H1 (cell line): ENCODE measurements at regions not wholly inside any gene's neighbourhood (a gene's known extent, or its start where the extent isn't known, plus 50 kb on each side); places are given as distances from the start of the nearest gene placed in this dataset.
"Not testable (repeated sequence)": the region's sequence is repeated elsewhere in the genome, so short reads cannot be mapped to it uniquely, and the experiment has no call there.

Source experiments
- CTCF ChIA-PET: fragments of 300-600 bp; sonication (Branson Sonifier 250); formaldehyde crosslinking; loops from one replicate; lab custom pipeline; 2021; ENCODE audit not compliant: partially characterized antibody; lab: Charles Lee
- POLR2A ChIA-PET: fragments of 300-600 bp; sonication (Branson Sonifier 250); formaldehyde crosslinking; loops from one replicate; lab custom pipeline; 2021; ENCODE audit warnings: inconsistent platforms; ENCODE audit not compliant: partially characterized antibody; lab: Charles Lee
- DNase-seq, 2 experiments: peaks; one replicate each; pipeline versions ENCODE4 v3.0.0 to v3.0.0-alpha.2; 2010 to 2022; ENCODE audit warnings: low spot score in 2 of 2, low read depth in 1 of 2, mixed read lengths in 1 of 2
- FAIRE-seq: peaks from 2 replicates; lab custom pipeline; 2011; peaks lifted over from hg19 to GRCh38; lab: Jason Lieb, UNC
- H2AFZ ChIP-seq: 2 replicates; pipeline ENCODE4 v1.8.1; 2012; ENCODE audit warnings: low read length, inconsistent platforms
- H2AK5ac ChIP-seq: 2 replicates; pipeline ENCODE4 v1.6.1; 2013; ENCODE audit warnings: low read depth, low read length
- H2BK120ac ChIP-seq: replicated peaks from 2 replicates; pipeline ENCODE3; 2013; ENCODE audit warnings: low read depth, low read length, inconsistent platforms
- H2BK12ac ChIP-seq: 2 replicates; pipeline ENCODE4 v1.6.1; 2013; ENCODE audit warnings: low read depth, low read length
- H2BK15ac ChIP-seq: 2 replicates; pipeline ENCODE4 v1.6.1; 2013; ENCODE audit warnings: low read length
- H2BK20ac ChIP-seq: 2 replicates; pipeline ENCODE4 v1.6.1; 2013; ENCODE audit warnings: low read length
- H2BK5ac ChIP-seq: 2 replicates; pipeline ENCODE4 v1.6.1; 2013; ENCODE audit warnings: low read depth, low read length
- H3K14ac ChIP-seq: 2 replicates; pipeline ENCODE4 v1.6.1; 2013; ENCODE audit warnings: inconsistent platforms; ENCODE audit not compliant: insufficient read length
- H3K18ac ChIP-seq: 2 replicates; pipeline ENCODE4 v1.6.1; 2013; ENCODE audit warnings: low read length; ENCODE audit errors: extremely low read depth
- H3K23ac ChIP-seq: 2 replicates; pipeline ENCODE4 v1.6.1; 2013; ENCODE audit warnings: inconsistent platforms; ENCODE audit not compliant: insufficient read length
- H3K23me2 ChIP-seq: 2 replicates; pipeline ENCODE4 v1.6.1; 2013; ENCODE audit warnings: low read depth, low read length
- H3K27ac ChIP-seq: 2 replicates; pipeline ENCODE4 v1.6.1; 2011; ENCODE audit warnings: low read depth, low read length, inconsistent platforms
- H3K27me3 ChIP-seq, 4 experiments: replicated peaks in 1 of 4; 1 replicate in 1 of 4; 2 replicates in 3 of 4; pipeline versions ENCODE4 v1.6.1 to v1.8.1; 2011 to 2013; ENCODE audit warnings: low read length in 3 of 4, mild to moderate bottlenecking in 3 of 4, inconsistent platforms in 2 of 4, mixed read lengths in 2 of 4, moderate library complexity in 1 of 4; ENCODE audit not compliant: control insufficient read depth in 3 of 4, insufficient read depth in 3 of 4; ENCODE audit errors: extremely low read depth in 1 of 4
- H3K36me3 ChIP-seq, 4 experiments: 2 replicates each; pipeline versions ENCODE4 v1.6.1 to v1.8.1; 2011 to 2013; ENCODE audit warnings: mild to moderate bottlenecking in 4 of 4, low read length in 3 of 4, moderate library complexity in 2 of 4, control low read depth in 1 of 4, inconsistent platforms in 1 of 4; ENCODE audit not compliant: insufficient read depth in 4 of 4, control insufficient read depth in 2 of 4
- H3K4ac ChIP-seq: replicated peaks from 2 replicates; pipeline ENCODE3; 2013; ENCODE audit warnings: low read length, low read depth, mixed read lengths, inconsistent platforms; ENCODE audit not compliant: insufficient read length
- H3K4me1 ChIP-seq, 4 experiments: replicated peaks in 1 of 4; 1 replicate in 1 of 4; 2 replicates in 3 of 4; pipeline versions ENCODE4 v1.6.1 to v1.8.1; 2011 to 2013; ENCODE audit warnings: low read length in 3 of 4, inconsistent platforms in 2 of 4, mixed read lengths in 1 of 4; ENCODE audit not compliant: insufficient read depth in 4 of 4, control insufficient read depth in 3 of 4
- H3K4me2 ChIP-seq, 2 experiments: 2 replicates each; pipeline versions ENCODE4 v1.6.1 to v1.8.1; 2011 to 2013; ENCODE audit warnings: low read depth in 2 of 2, low read length in 2 of 2, control low read depth in 1 of 2, inconsistent platforms in 1 of 2, mild to moderate bottlenecking in 1 of 2; ENCODE audit not compliant: insufficient read depth in 1 of 2
- H3K4me3 ChIP-seq, 4 experiments: fragments of 200-600, 300-600 bp in 1 of 4; sonication (generic), shearing (Covaris generic), sonication (Bioruptor Twin) in 1 of 4; 2 replicates each; pipeline versions ENCODE4 v1.5.1 to v1.8.1; 2011 to 2016; ENCODE audit warnings: low read length in 4 of 4, low read depth in 3 of 4, control low read depth in 2 of 4, inconsistent platforms in 2 of 4, mild to moderate bottlenecking in 2 of 4, mixed read lengths in 1 of 4, moderate library complexity in 1 of 4; ENCODE audit not compliant: insufficient read depth in 2 of 4; ENCODE audit errors: extremely low read depth in 1 of 4
- H3K56ac ChIP-seq: replicated peaks from 2 replicates; pipeline ENCODE3; 2013; ENCODE audit warnings: low read depth, mild to moderate bottlenecking, mixed read lengths, low read length, inconsistent platforms; ENCODE audit not compliant: insufficient read length
- H3K79me1 ChIP-seq: 2 replicates; pipeline ENCODE4 v1.6.1; 2013; ENCODE audit warnings: low read depth, low read length, control low read depth
- H3K79me2 ChIP-seq, 2 experiments: 2 replicates each; pipeline versions ENCODE4 v1.6.1 to v1.8.1; 2012 to 2013; ENCODE audit warnings: low read length in 2 of 2, mild to moderate bottlenecking in 2 of 2, inconsistent platforms in 1 of 2; ENCODE audit not compliant: insufficient read depth in 2 of 2, control insufficient read depth in 1 of 2
- H3K9ac ChIP-seq, 4 experiments: replicated peaks in 1 of 4; 1 replicate in 1 of 4; 2 replicates in 3 of 4; pipeline versions ENCODE4 v1.6.1 to v1.8.1; 2011 to 2013; ENCODE audit warnings: low read depth in 3 of 4, low read length in 3 of 4, control low read depth in 2 of 4, mild to moderate bottlenecking in 2 of 4, moderate library complexity in 2 of 4, inconsistent platforms in 1 of 4; ENCODE audit errors: extremely low read depth in 1 of 4
- H3K9me3 ChIP-seq, 2 experiments: 2 replicates each; pipeline versions ENCODE4 v1.6.1 to v1.8.1; 2012 to 2013; ENCODE audit warnings: mild to moderate bottlenecking in 2 of 2, moderate library complexity in 2 of 2, control low read depth in 1 of 2, inconsistent platforms in 1 of 2, low read depth in 1 of 2, low read length in 1 of 2, mixed read lengths in 1 of 2; ENCODE audit not compliant: insufficient read depth in 2 of 2
- H4K20me1 ChIP-seq, 2 experiments: replicated peaks in 1 of 2; 2 replicates each; pipeline versions ENCODE3 to v1.8.1; 2011 to 2013; ENCODE audit warnings: inconsistent platforms in 2 of 2, low read length in 2 of 2, mild to moderate bottlenecking in 1 of 2; ENCODE audit not compliant: insufficient read depth in 2 of 2, control insufficient read depth in 1 of 2
- H4K5ac ChIP-seq: 2 replicates; pipeline ENCODE4 v1.6.1; 2013; ENCODE audit warnings: low read length, low read depth, mixed read lengths, inconsistent platforms; ENCODE audit not compliant: insufficient read length
- H4K8ac ChIP-seq: 2 replicates; pipeline ENCODE4 v1.8.0; 2013; ENCODE audit warnings: mild to moderate bottlenecking, moderate library complexity, low read length, inconsistent platforms; ENCODE audit not compliant: insufficient read depth; ENCODE audit errors: extremely low read depth
- H4K91ac ChIP-seq: replicated peaks from 2 replicates; pipeline ENCODE3; 2013; ENCODE audit warnings: low read length, mixed read lengths, inconsistent platforms; ENCODE audit not compliant: insufficient read length
- CTBP2 ChIP-seq: IDR thresholded peaks from 2 replicates; pipeline ENCODE4 v1.7.0; 2011; ENCODE audit warnings: borderline replicate concordance, mild to moderate bottlenecking, moderate library complexity, mixed read lengths, low read length; ENCODE audit not compliant: insufficient read depth, insufficient read length
- POU5F1 ChIP-seq: IDR thresholded peaks from 2 replicates; pipeline ENCODE4 v1.6.1; 2011; ENCODE audit warnings: low read depth, mild to moderate bottlenecking, low read length, moderate library complexity
- RAD21 ChIP-seq, 2 experiments: IDR thresholded peaks in 1 of 2; conservative IDR thresholded peaks in 1 of 2; 2 replicates each; pipeline ENCODE4 v1.6.1; 2011; ENCODE audit warnings: low read depth in 2 of 2, low read length in 2 of 2, improper control_type of control experiment in 1 of 2, inconsistent platforms in 1 of 2, mild to moderate bottlenecking in 1 of 2, moderate library complexity in 1 of 2
- RFX5 ChIP-seq: IDR thresholded peaks from 2 replicates; pipeline ENCODE4 v1.6.1; 2011; ENCODE audit warnings: low read depth, low read length, improper control_type of control experiment, borderline replicate concordance
- TEAD4 ChIP-seq: IDR thresholded peaks from 2 replicates; pipeline ENCODE4 v1.6.1; 2012; ENCODE audit warnings: low read depth, low read length, inconsistent platforms, mixed read lengths
- WGBS, 2 experiments: shearing (Covaris generic) in 1 of 2; methylation state at CpG; one replicate each; pipeline versions ENCODE4 v1.1.6 to v1.1.7; 2013 to 2015; ENCODE audit warnings: low lambda C conversion rate in 2 of 2, mixed read lengths in 2 of 2, inconsistent platforms in 1 of 2, low coverage in 1 of 2, missing lambda C conversion rate in 1 of 2; ENCODE audit not compliant: insufficient replicate concordance in 2 of 2, insufficient coverage in 1 of 2, insufficient read length in 1 of 2; ENCODE audit errors: extremely low coverage in 1 of 2, missing lambda C conversion rate in 1 of 2; 5-methylcytosine and 5-hydroxymethylcytosine counted together

GRCh38 chr5:118506217-118506852, 482.0 kb downstream of the DTWD2 start (continued):
- TF ChIP-seq CTBP2 (no peak), POU5F1 (no peak), RAD21 (IDR thresholded peaks at IDR 0.05 in 1 of 2, conservative IDR thresholded peaks at IDR 0.05 in 1 of 2; ENCODE audit: low read depth in 2 of 2, low read length in 2 of 2) (no peak), TEAD4 (no peak), RFX5 (no peak)

GRCh38 chr5:118502232-118502631, 486.1 kb downstream of the DTWD2 start:
- H2BK15ac ChIP-seq, H3K56ac ChIP-seq, H3K79me2 ChIP-seq, H3K18ac ChIP-seq, H3K9ac ChIP-seq, DNase-seq, H2BK5ac ChIP-seq, H3K14ac ChIP-seq, H2BK20ac ChIP-seq, H3K4me3 ChIP-seq, H3K36me3 ChIP-seq, H3K23ac ChIP-seq, H3K4ac ChIP-seq, H3K27me3 ChIP-seq, H2AFZ ChIP-seq, H3K27ac ChIP-seq, FAIRE-seq, H4K8ac ChIP-seq, H2BK120ac ChIP-seq, CTCF ChIA-PET, H4K5ac ChIP-seq, H2BK12ac ChIP-seq, POLR2A ChIA-PET, H3K23me2 ChIP-seq, H4K20me1 ChIP-seq, H2AK5ac ChIP-seq, H3K4me1 ChIP-seq, H3K4me2 ChIP-seq, H4K91ac ChIP-seq, H3K79me1 ChIP-seq: not testable (repeated sequence)
- peaks cover 9 to 12% of the 10 kb centered on the region in 2 experiments for H3K9me3 ChIP-seq
- WGBS, 2 experiments: 97% methylated on average over 9 of the region's 9 CpGs; no CpG with 5 or more reads in 1 of the 2 experiments
